ENCODE measurements at regions not wholly inside any gene's neighbourhood (a gene's known extent, or its start where the extent isn't known, plus 50 kb on each side); places are given as distances from the start of the nearest gene placed in this dataset.
"Not testable (repeated sequence)": the region's sequence is repeated elsewhere in the genome, so short reads cannot be mapped to it uniquely, and the experiment has no call there.

DNA sequence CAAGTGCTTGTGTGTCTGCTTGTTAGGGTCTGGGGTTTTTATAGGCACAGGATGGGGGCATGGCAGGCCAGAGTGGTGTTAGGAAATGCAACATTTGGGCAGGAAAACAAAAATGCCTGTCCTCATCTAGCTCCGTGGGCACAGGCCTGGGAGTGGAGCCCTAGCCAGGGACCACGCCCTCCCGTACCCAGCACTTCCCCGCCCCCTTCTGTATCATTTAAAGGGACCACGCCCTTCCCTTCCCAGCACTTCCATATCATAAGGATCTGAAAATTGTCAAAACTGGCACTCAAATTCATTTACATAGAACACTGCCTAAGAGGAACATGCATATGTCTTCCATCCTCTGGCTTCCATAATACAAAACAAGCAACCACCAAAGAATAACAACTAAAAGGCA, 185.8 kb downstream of the B3GLCT start:
- peaks cover 1% of the 10 kb centered on the region for H3K27me3 Mint-ChIP-seq
- H3K36me3 Mint-ChIP-seq (ENCODE audit: low read depth): no peaks in the 10 kb centered on the region
- intact Hi-C loops (cut with micrococcal nuclease): no loop called here
- no peaks in the 10 kb centered on the region for H3K4me1 Mint-ChIP-seq (ENCODE audit: low read depth)
- H3K4me3 Mint-ChIP-seq: no peak overlapping the region
- DNase-seq: no peak
- POLR2A ChIA-PET: no interaction called here
- TF ChIP-seq, protein P1, sequence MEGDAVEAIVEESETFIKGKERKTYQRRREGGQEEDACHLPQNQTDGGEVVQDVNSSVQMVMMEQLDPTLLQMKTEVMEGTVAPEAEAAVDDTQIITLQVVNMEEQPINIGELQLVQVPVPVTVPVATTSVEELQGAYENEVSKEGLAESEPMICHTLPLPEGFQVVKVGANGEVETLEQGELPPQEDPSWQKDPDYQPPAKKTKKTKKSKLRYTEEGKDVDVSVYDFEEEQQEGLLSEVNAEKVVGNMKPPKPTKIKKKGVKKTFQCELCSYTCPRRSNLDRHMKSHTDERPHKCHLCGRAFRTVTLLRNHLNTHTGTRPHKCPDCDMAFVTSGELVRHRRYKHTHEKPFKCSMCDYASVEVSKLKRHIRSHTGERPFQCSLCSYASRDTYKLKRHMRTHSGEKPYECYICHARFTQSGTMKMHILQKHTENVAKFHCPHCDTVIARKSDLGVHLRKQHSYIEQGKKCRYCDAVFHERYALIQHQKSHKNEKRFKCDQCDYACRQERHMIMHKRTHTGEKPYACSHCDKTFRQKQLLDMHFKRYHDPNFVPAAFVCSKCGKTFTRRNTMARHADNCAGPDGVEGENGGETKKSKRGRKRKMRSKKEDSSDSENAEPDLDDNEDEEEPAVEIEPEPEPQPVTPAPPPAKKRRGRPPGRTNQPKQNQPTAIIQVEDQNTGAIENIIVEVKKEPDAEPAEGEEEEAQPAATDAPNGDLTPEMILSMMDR (IDR thresholded peaks at IDR 0.05): no peak
- ATAC-seq: no peak
- no peaks in the 10 kb centered on the region for H3K9me3 Mint-ChIP-seq
- H3K27ac Mint-ChIP-seq: no peak overlapping the region
- CTCF ChIA-PET: no interaction called here

DNA sequence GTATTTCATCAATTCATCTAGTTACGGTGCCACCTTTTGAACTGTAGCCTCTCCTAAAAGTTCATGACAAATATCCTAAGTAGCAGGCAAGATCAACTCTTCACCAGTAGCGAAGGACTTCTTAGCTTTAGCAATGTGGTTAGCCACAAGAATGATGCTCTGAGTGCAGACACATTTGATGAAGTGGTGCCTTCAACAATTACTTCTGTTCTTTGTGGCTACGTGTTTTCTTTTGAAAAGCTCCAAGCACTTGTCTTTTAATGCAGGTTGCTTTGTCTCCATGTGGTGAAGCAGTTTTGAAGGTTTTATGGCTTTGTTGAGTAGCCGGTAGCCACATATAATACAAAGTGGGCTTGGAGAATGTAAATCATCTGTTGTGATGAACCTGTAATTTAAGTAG, 194.7 kb downstream of the B3GLCT start:
- Mint-ChIP-seq H3K27me3 (peaks cover 4% of the 10 kb centered on the region), H3K9me3 (peaks cover 5% of the 10 kb centered on the region), H3K36me3 (ENCODE audit: low read depth) (no peaks in the 10 kb centered on the region), H3K27ac (no peak overlapping the region), H3K4me1 (ENCODE audit: low read depth) (no peaks in the 10 kb centered on the region), H3K4me3 (no peak overlapping the region)
- no peak for DNase-seq
- intact Hi-C loops (cut with micrococcal nuclease): no loop called here
- no peak for ATAC-seq
- POLR2A ChIA-PET: no interaction called here
- TF ChIP-seq, protein P1 (IDR thresholded peaks at IDR 0.05): no peak
- CTCF ChIA-PET: no interaction called here

DNA sequence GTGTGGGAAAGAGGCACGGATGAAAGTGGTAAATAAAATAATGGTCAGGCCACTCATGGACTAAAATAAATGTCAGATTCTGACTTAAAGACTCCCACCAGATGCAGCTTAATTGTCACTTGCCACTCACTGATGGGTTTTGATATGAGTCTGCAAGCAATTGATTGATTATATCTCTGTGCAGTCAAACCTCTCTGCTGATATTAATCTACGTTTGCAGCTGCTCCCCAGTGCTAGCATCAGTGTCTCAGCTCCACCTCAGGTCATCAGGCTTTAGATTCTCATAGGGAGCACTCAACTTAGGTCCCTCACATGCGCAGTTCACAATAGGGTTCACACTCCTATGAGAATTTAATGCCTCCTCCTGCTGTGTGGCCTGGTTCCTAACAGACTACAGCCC, 195.3 kb downstream of the B3GLCT start:
- peaks cover 4% of the 10 kb centered on the region for H3K27me3 Mint-ChIP-seq
- intact Hi-C loops (cut with micrococcal nuclease): no loop called here
- H3K4me1 Mint-ChIP-seq (ENCODE audit: low read depth): no peaks in the 10 kb centered on the region
- H3K36me3 Mint-ChIP-seq (ENCODE audit: low read depth): no peaks in the 10 kb centered on the region
- TF ChIP-seq, protein P1 (IDR thresholded peaks at IDR 0.05): no peak
- ATAC-seq: no peak
- CTCF ChIA-PET: no interaction called here
- DNase-seq: no peak
- peaks cover 9% of the 10 kb centered on the region for H3K9me3 Mint-ChIP-seq
- H3K4me3 Mint-ChIP-seq: no peak overlapping the region
- POLR2A ChIA-PET: no interaction called here
- no peak overlapping the region for H3K27ac Mint-ChIP-seq

DNA sequence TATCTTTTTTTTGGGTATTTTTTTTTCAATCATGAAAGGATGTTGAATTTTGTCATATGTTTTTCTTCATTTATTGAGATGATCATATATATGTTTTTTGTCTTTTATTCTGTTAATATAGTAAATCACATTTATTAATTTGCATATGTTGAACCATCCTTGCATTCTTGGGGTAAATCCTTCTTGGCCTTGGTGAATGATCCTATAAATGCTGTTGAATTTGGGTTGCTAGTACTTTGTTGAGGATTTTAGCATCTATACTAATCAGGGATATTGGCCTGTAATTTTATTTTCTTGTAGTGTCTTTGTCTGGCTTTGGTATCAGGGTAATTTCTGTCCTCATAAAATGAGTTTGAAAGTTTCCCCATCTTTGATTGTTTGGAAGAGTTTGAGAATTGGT, 199.9 kb downstream of the B3GLCT start:
- peaks cover 2% of the 10 kb centered on the region for H3K27me3 Mint-ChIP-seq
- no peak overlapping the region for H3K27ac Mint-ChIP-seq
- no peak for ATAC-seq
- ChIA-PET POLR2A (no interaction called here), CTCF (no interaction called here)
- peaks cover 9% of the 10 kb centered on the region for H3K9me3 Mint-ChIP-seq
- DNase-seq: no peak
- H3K4me3 Mint-ChIP-seq: no peak overlapping the region
- intact Hi-C loops (cut with micrococcal nuclease): no loop called here
- TF ChIP-seq, protein P1 (IDR thresholded peaks at IDR 0.05): no peak
- no peaks in the 10 kb centered on the region for H3K4me1 Mint-ChIP-seq (ENCODE audit: low read depth)
- no peaks in the 10 kb centered on the region for H3K36me3 Mint-ChIP-seq (ENCODE audit: low read depth)

DNA sequence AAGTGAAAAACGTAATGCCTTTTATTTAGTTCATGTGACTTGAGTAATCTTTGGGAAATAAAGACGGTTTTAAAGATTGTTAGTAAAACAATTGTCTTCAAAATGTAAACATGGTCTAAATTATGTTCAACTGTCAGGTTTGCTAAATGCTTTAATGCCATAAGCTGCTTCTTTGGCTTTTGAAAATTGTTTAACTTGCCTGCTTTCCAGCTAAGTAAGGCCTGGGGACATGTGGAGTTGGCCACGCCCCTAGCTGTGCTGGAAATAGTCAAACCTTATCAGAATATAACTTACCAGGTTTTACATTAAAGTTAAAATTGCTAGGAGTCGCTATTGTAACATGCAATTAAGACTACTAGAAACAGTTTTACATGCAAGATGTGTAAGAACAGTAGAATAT, 203.9 kb downstream of the B3GLCT start:
- ATAC-seq; H3K36me3 Mint-ChIP-seq (ENCODE audit: low read depth); H3K4me1 Mint-ChIP-seq (ENCODE audit: low read depth); POLR2A ChIA-PET; H3K9me3 Mint-ChIP-seq; H3K27ac Mint-ChIP-seq; DNase-seq; H3K4me3 Mint-ChIP-seq; H3K27me3 Mint-ChIP-seq; intact Hi-C loops (cut with micrococcal nuclease): not testable (repeated sequence)
- CTCF ChIA-PET: interaction anchor here (1.3 kb wide), 1 partner anchor 28 kb away, joined by 3 read pairs; no protein-coding TSS in a partner anchor

DNA sequence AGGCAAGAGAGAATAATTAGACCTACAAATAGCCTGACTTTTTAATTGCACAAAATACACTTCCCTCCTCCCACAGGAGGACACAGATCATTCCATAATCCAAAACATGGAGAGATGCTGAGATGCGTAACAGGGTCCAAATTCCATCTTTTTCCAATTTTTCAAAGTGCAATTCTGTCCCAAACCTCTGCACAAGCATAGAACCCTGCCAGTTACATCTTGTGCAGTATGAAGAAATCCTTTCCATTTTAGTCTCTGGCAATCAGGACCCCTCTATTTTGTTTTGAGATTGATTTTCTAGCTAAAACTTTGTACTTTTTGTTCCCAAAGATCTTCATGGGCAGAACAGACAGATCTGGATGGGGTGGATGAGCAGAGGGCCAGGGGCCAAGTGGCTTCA, 209.2 kb downstream of the B3GLCT start:
- no peak for ATAC-seq
- H3K4me3 Mint-ChIP-seq: no peak overlapping the region
- no peaks in the 10 kb centered on the region for H3K4me1 Mint-ChIP-seq (ENCODE audit: low read depth)
- ChIA-PET CTCF (interaction anchor here (1.2 kb wide), 1 partner anchor 173 kb away, joined by 3 read pairs; no protein-coding TSS in a partner anchor), POLR2A (interaction anchor here (0.6 kb wide), 2 partner anchors 79 to 87 kb away, joined by 3 read pairs; no protein-coding TSS in a partner anchor)
- TF ChIP-seq, protein P1 (IDR thresholded peaks at IDR 0.05): no peak
- intact Hi-C loops (cut with micrococcal nuclease): no loop called here
- H3K27ac Mint-ChIP-seq: no peak overlapping the region
- no peaks in the 10 kb centered on the region for H3K27me3 Mint-ChIP-seq
- H3K9me3 Mint-ChIP-seq: no peaks in the 10 kb centered on the region
- no peaks in the 10 kb centered on the region for H3K36me3 Mint-ChIP-seq (ENCODE audit: low read depth)
- no peak for DNase-seq

Data from activated CD8-positive, alpha-beta T cell treated with anti-CD3 and anti-CD28 coated beads for 36 hours (primary cell).